Gastrocnemius medialis (tissue), 4 donors: ENCODE measurements at regions not wholly inside any gene's neighbourhood (a gene's known extent, or its start where the extent isn't known, plus 50 kb on each side); places are given as distances from the start of the nearest gene placed in this dataset.
"Not testable (repeated sequence)": the region's sequence is repeated elsewhere in the genome, so short reads cannot be mapped to it uniquely, and the experiment has no call there.

ENCODE experiments used
- ATAC-seq, 2 donors: fragments of 150-250 bp; one replicate each; pipeline ENCODE4 v1.9.1; 2016
- DNase-seq, 2 donors: peaks; one replicate each; pipeline ENCODE4 v3.0.0-alpha.2; 2019
- H3K27ac ChIP-seq, 4 donors: fragments of 200-600 bp; sonication (generic); 1 replicate in 1 of 4; 2 replicates in 3 of 4; pipeline ENCODE4 v1.5.1; 2016 to 2018; ENCODE audit warnings: mild to moderate bottlenecking in 2 of 4, moderate library complexity in 1 of 4
- H3K27me3 ChIP-seq, 3 donors: fragments of 200-600 bp; sonication (generic) in 2 of 3; 1 replicate in 1 of 3; 2 replicates in 2 of 3; pipeline versions ENCODE4 v1.5.1 to v1.6.0; 2016 to 2019; ENCODE audit warnings: mild to moderate bottlenecking in 1 of 3, moderate library complexity in 1 of 3
- H3K36me3 ChIP-seq, 2 donors: fragments of 200-600 bp; sonication (generic) in 1 of 2; one replicate each; pipeline ENCODE4 v1.5.1; 2017 to 2018
- H3K4me1 ChIP-seq, 2 donors: fragments of 200-600 bp; sonication (generic) in 1 of 2; one replicate each; pipeline ENCODE4 v1.5.1; 2016 to 2017; ENCODE audit warnings: mild to moderate bottlenecking in 2 of 2
- H3K4me3 ChIP-seq, 4 donors: fragments of 200-600 bp; sonication (generic) in 3 of 4; 1 replicate in 1 of 4; 2 replicates in 3 of 4; pipeline ENCODE4 v1.5.1; 2016 to 2019; ENCODE audit warnings: mild to moderate bottlenecking in 2 of 4
- H3K9me3 ChIP-seq, 3 donors: fragments of 200-600 bp; sonication (generic) in 2 of 3; 1 replicate in 1 of 3; 2 replicates in 2 of 3; pipeline ENCODE4 v1.5.1; 2016 to 2019
- POLR2A ChIP-seq, 2 donors: fragments of 450-650 bp; IDR thresholded peaks; one replicate each; pipeline ENCODE4 v1.6.1; 2017; ENCODE audit warnings: antibody characterized with exemption in 2 of 2, mild to moderate bottlenecking in 2 of 2, moderate library complexity in 2 of 2
- in situ Hi-C, 4 donors: fragments of 200-750 bp; cut with MboI; loops; one replicate each; pipeline versions ENCODE4 v1.15.0 to v1.8.0; 2017; ENCODE audit warnings: low sequenced_read_pairs in 4 of 4
- intact Hi-C: fragments of 100-400 bp; cut with DNase I; formaldehyde crosslinking; loops from one replicate; pipeline ENCODE4 v1.15.1; 2023; ENCODE audit warnings: low total_unique reads
- TF ChIP-seq, protein P1 (sequence below), 5 experiments: fragments of 450-650 bp in 3 of 5; fragments of 200-600 bp in 2 of 5; sonication (generic) in 2 of 5; IDR thresholded peaks in 4 of 5; conservative IDR thresholded peaks in 1 of 5; 1 replicate in 4 of 5; 2 replicates in 1 of 5; pipeline ENCODE4 v1.5.1; 2016 to 2019; ENCODE audit warnings: antibody characterized with exemption in 5 of 5, mild to moderate bottlenecking in 3 of 5, moderate library complexity in 3 of 5

DNA sequence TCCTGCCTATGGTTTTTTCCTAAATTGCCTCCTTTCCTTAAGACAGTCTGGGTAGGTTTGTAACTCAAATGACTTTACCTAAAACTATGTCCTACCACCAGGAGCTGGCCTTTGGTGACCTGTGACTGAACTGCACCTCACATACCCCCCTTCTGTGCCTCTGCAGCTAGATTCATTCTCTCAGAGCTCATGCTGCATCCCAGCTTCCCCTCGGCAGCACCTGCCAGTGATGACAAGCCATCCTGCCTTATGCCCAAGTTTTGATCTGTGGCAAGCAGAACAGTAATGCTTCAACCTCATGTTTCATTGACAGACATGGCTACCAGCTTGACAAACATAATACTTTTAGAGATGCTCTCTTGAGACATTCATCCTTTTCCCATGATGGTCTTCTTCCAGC lies 141.9 kb downstream of the TSEN15 start:
- no peaks in the 10 kb centered on the region for H3K4me1 ChIP-seq
- no peak for DNase-seq
- no peak overlapping the region for H3K4me3 ChIP-seq
- no peak overlapping the region for H3K27ac ChIP-seq
- no peak for TF ChIP-seq POLR2A (IDR thresholded peaks at IDR 0.05)
- TF ChIP-seq, protein P1, sequence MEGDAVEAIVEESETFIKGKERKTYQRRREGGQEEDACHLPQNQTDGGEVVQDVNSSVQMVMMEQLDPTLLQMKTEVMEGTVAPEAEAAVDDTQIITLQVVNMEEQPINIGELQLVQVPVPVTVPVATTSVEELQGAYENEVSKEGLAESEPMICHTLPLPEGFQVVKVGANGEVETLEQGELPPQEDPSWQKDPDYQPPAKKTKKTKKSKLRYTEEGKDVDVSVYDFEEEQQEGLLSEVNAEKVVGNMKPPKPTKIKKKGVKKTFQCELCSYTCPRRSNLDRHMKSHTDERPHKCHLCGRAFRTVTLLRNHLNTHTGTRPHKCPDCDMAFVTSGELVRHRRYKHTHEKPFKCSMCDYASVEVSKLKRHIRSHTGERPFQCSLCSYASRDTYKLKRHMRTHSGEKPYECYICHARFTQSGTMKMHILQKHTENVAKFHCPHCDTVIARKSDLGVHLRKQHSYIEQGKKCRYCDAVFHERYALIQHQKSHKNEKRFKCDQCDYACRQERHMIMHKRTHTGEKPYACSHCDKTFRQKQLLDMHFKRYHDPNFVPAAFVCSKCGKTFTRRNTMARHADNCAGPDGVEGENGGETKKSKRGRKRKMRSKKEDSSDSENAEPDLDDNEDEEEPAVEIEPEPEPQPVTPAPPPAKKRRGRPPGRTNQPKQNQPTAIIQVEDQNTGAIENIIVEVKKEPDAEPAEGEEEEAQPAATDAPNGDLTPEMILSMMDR (IDR thresholded peaks at IDR 0.05 in 4 of 5, conservative IDR thresholded peaks at IDR 0.05 in 1 of 5) = no peak
- H3K36me3 ChIP-seq = no peaks in the 10 kb centered on the region
- no peak for ATAC-seq
- in situ Hi-C loops (no loop called here), intact Hi-C loops (no loop called here)
- H3K9me3 ChIP-seq = no peaks in the 10 kb centered on the region
- peaks cover 0 to 7% (median 0%) of the 10 kb centered on the region in 3 donors for H3K27me3 ChIP-seq

DNA sequence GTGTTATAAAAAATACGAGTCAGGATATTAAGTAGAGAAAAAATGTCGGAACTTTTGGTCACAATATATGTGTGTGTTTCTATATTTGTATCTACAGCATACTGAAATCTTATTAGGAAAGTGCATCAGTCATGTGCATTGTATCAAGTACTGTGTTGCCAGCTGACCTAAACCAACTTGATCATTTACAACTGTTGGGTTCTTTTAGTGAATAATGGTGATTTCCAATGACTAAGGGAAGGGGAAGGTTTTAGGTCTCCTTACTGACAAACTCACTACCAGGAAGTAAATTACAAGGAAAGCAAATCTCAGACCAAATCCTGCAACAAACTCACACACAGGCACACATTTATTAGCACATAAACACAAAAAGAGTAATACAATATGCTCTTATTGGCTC lies 142.7 kb downstream of the TSEN15 start:
- TF ChIP-seq, protein P1 (IDR thresholded peaks at IDR 0.05 in 4 of 5, conservative IDR thresholded peaks at IDR 0.05 in 1 of 5) = no peak
- no peak for TF ChIP-seq POLR2A (IDR thresholded peaks at IDR 0.05)
- in situ Hi-C loops = no loop called here
- intact Hi-C loops = no loop called here
- DNase-seq (no peak), ATAC-seq (no peak)
- H3K27ac ChIP-seq = no peak overlapping the region
- H3K27me3 ChIP-seq = peaks cover 0 to 7% (median 0%) of the 10 kb centered on the region in 3 donors
- no peaks in the 10 kb centered on the region for H3K4me1 ChIP-seq
- no peaks in the 10 kb centered on the region for H3K36me3 ChIP-seq
- no peak overlapping the region for H3K4me3 ChIP-seq
- no peaks in the 10 kb centered on the region for H3K9me3 ChIP-seq

DNA sequence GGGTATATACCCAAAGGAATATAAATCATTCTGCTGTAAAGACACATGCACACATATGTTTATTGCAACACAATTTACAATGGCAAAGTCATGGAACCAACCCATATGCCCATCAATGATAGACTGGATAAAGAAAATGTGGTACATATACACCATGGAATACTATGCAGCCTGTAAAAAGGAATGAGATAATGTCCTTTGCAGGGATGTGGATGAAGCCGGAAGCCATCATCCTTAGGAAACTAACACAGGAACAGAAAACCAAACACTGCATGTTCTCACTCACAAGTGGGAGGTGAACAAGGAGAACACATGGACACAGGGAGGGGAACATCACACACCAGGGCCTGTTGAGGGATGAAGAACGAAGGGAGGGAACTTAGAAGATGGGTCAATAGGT lies 144.2 kb downstream of the TSEN15 start:
- H3K4me1 ChIP-seq, in situ Hi-C loops, H3K4me3 ChIP-seq, H3K27me3 ChIP-seq, H3K27ac ChIP-seq, ATAC-seq, DNase-seq, H3K36me3 ChIP-seq, H3K9me3 ChIP-seq, intact Hi-C loops: not testable (repeated sequence)

DNA sequence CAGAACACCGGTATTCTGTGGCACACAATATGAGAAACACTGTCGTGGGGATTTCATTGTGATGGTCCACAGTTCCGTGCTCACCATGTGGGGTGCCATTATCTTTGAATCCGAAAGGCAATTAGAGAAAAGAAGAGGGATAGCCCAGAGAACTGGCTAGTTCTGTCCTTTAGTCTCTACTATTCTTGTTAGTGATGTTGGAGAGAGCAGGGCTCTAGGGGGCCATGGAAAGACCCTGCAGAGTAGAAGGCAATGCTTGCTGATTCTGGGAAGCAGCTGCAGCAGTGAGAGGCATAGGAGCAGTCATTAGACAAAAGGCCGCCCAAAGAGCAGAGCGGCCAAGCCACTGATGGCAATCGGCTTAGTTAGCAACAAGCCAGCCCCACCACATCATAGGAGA lies 146.3 kb downstream of the TSEN15 start:
- no peak for DNase-seq
- Histone ChIP-seq H3K9me3 (no peaks in the 10 kb centered on the region), H3K36me3 (no peaks in the 10 kb centered on the region), H3K27me3 (no peaks in the 10 kb centered on the region), H3K4me3 (no peak overlapping the region), H3K4me1 (no peaks in the 10 kb centered on the region), H3K27ac (no peak overlapping the region)
- intact Hi-C loops (no loop called here), in situ Hi-C loops (no loop called here)
- TF ChIP-seq, protein P1 (IDR thresholded peaks at IDR 0.05 in 4 of 5, conservative IDR thresholded peaks at IDR 0.05 in 1 of 5) = no peak
- TF ChIP-seq POLR2A (IDR thresholded peaks at IDR 0.05) = no peak
- ATAC-seq = no peak

DNA sequence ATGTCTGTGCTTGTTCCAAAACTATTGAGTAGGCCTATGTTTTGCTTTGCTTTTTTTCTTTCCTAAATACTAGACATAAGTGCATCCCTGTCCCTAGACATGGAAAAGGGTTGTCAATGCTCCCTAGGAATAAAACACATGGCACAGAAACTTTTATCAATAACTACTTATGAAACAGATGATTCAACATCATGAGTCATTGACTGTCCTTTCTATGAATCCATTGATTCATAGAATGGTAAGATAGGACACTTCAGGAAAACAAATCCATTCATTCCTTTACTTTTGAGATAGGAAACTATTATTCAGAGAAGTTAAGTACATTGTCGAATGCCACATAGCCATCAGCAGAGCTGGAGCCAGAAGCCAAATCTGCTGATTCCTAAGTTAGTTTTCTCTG lies 147.5 kb downstream of the TSEN15 start:
- Histone ChIP-seq H3K9me3 (no peaks in the 10 kb centered on the region), H3K4me3 (no peak overlapping the region), H3K4me1 (no peaks in the 10 kb centered on the region), H3K27me3 (no peaks in the 10 kb centered on the region), H3K36me3 (no peaks in the 10 kb centered on the region), H3K27ac (no peak overlapping the region)
- intact Hi-C loops (no loop called here), in situ Hi-C loops (no loop called here)
- ATAC-seq (no peak), DNase-seq (no peak)
- TF ChIP-seq, protein P1 (IDR thresholded peaks at IDR 0.05 in 4 of 5, conservative IDR thresholded peaks at IDR 0.05 in 1 of 5) = no peak
- no peak for TF ChIP-seq POLR2A (IDR thresholded peaks at IDR 0.05)
